ENCODE measurements at regions not wholly inside any gene's neighbourhood (a gene's known extent, or its start where the extent isn't known, plus 50 kb on each side); places are given as distances from the start of the nearest gene placed in this dataset.

DNA sequence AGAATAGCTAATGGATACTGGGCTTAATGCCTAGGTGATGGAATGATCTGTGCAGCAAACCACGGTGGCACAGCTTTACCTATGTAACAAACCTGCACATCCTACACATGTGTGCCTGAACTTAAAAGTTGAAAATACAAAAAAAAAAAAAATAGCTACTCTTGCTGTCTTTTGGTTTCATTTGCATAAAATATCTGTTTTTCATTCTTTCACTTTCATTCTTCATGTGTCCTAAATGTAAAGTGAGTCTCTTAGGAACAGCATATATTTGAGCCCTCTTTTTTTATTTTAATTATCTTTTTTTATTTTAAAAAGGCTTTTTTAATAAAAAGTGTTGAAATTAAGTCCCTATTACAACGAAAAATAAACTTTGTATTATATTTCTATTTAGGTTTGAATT is 836.1 kb upstream of the KCND2 start:
- no peak for DNase-seq (ENCODE audit: low read depth)

GRCh38 chr7:119438315-119438714 is 834.7 kb upstream of the KCND2 start:
- no peak for DNase-seq (ENCODE audit: low read depth)

DNA sequence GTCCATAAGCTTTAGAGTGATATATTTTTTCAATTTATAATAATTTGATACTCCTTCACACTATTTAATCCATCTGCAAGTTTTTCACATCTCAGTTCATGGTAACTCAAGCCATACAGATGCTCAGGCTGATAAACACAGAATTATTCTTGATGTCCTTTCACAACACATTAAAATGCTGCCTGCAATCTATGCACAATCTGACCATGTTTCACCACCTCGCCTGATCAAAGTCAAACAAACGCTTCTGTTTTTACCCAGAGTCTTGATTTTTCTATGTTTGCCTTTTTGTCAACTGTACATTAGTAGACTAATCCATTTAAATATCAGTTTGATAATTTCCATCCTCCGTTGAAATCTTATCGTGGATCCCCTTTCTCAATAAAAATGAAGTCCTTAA is 833.8 kb upstream of the KCND2 start:
- DNase-seq (ENCODE audit: low read depth), result no peak

GRCh38 chr7:119452401-119452800 is 820.6 kb upstream of the KCND2 start:
- no peak for DNase-seq (ENCODE audit: low read depth)

DNA sequence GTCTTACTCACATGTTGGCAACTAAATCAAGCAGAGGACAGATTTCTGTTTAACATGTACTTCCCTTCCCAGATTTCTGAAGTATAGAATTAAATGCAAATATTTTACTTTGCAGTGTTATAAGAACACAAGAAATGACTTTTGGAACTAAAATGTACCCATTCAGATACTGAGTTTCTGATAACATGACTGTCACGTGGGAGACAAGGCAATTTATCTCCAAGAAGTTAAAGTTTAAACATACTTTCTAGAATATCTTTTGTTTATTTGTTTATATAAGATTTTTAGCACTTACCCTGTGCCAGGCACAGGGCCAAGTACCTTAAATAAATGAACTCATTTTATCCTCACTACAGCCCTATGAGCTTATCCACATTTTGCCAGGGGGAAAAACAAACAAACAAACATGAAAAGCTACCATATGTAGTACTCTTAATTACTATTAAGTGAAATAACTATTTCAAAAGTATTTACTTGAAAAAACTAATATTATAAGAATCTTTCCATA is 807.1 kb upstream of the KCND2 start:
- DNase-seq (ENCODE audit: low read depth), result no peak

GRCh38 chr7:119472408-119473038 is 800.5 kb upstream of the KCND2 start:
- DNase-seq (ENCODE audit: low read depth), result no peak

- DNase-seq (ENCODE audit: low read depth), result peak; percentile 26
These were observed 790.8 kb upstream of the KCND2 start for GRCh38 chr7:119482209-119482608.

DNA sequence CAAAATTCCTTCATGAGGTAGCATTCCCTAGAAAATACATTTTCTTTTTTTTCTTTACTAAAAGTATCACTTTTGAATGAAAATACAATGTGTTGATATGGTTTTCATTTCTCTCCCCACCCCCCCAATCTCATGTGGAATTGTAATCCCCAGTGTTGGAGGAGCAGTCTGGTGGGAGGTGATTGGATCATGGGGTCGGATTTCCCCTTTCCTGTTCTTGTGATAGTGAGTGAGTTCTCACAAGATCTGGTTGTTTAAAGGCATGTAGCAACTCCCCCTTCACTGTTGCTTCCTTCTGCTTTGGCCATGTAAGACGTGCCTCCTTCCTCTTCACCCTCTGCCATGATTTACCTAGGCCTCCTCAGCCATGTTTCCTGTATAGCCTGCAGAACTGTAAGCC is 790.3 kb upstream of the KCND2 start:
- no peak for DNase-seq (ENCODE audit: low read depth)

DNA sequence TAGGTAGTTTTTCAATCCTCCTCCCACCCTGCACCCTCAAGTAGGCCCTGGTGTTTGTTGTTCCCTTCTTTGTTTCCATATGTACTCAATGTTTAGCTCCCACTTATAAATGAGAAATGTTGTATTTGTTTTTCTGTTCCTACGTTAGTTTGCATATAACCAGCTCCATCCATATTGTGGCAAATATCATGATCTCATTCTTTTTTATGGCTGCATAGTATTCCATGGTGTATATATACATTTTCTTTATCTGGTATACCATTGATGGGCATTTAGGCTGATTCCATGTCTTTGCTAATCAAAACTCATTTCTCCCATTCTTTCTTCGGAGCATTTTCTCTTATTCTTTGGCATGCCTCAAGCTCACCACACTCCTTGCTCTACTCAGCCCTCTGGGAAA is 789.6 kb upstream of the KCND2 start:
- DNase-seq (ENCODE audit: low read depth), result no peak

- peak; percentile 41 for DNase-seq (ENCODE audit: low read depth)
These were observed 758.6 kb upstream of the KCND2 start for GRCh38 chr7:119514326-119514725.

GRCh38 chr7:119515214-119515613 is 757.8 kb upstream of the KCND2 start:
- no peak for DNase-seq (ENCODE audit: low read depth)

DNA sequence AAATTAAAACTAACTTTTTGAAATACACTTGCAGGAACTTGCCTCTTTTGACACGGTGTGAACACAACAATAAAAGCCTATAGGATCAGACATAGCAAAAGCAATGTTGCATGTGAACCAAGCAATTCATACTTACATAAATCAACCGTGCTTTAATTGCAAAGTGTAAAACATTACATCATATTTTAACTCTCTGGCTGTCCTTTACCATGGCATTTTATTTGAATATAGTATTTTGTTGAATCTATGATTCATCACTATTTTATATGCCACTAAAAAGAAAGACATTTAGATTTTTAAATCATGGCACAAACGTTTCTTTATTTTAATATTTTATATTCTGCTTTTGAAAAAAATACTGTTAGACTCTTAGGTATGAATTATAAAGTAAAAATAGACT is 757.0 kb upstream of the KCND2 start:
- no peak for DNase-seq (ENCODE audit: low read depth)

- no peak for DNase-seq (ENCODE audit: low read depth)
These were observed 750.7 kb upstream of the KCND2 start for GRCh38 chr7:119522263-119522662.

GRCh38 chr7:119522698-119523097 is 750.3 kb upstream of the KCND2 start:
- no peak for DNase-seq (ENCODE audit: low read depth)

- DNase-seq (ENCODE audit: low read depth), result peak; percentile 22
These were observed 727.9 kb upstream of the KCND2 start for GRCh38 chr7:119545118-119545517.

DNA sequence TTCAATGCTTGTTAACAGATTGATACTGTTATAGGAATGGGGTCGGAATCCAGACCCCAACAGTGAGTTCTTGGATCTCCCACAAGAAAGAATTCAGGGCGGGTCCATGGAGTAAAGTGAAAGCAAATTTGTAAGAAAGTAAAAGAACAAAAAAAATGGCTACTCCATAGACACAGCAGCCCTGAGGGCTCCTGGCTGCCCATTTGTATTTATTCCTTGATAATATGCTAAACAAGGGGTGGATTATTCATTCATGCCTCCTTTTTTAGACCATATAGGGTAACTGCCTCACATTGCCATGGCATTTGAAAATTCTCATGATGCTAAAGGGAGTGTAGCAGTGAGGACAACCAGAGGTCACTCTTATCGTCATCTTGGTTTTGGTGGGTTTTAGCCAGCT is 717.2 kb upstream of the KCND2 start:
- DNase-seq (ENCODE audit: low read depth), result no peak

DNA sequence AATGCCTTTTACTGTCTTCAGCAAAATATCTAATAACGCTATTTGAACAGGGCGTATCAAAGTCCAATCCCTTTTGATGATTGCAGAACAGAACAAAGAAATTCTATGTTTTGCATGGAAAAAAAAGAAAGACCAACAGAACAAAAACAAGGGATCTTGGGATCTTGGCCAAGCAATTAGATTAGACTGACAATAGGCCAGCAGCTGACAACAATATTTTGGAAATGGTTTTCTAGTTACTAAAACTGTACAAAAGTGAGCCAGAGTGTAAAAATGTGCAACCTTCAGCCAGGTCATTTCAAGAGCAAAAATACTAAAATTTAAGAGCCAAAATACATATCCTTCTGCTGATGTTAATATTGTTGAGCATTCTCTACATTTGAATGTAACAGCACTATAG is 716.5 kb upstream of the KCND2 start:
- DNase-seq (ENCODE audit: low read depth), result no peak

GRCh38 chr7:119561751-119562150 is 711.2 kb upstream of the KCND2 start:
- no peak for DNase-seq (ENCODE audit: low read depth)

GRCh38 chr7:119562839-119563238 is 710.1 kb upstream of the KCND2 start:
- no peak for DNase-seq (ENCODE audit: low read depth)

DNA sequence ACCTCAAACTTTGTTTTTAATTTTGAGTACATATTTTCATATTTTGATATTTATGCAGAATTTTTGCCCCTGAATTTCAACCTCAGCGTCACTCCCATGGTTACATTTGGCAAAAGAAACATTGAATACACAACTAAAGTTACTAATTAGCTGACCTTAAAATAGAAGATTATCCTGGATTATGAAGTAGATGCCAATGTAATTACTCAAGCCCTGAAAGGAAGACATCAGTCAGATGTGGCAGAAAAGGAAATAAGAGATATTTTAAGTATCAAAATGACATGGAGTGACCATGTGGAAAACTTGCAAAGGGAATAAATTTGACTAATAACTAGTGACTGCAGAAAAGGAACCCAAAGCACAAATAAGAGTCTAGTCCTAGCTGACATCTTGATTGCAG is 701.3 kb upstream of the KCND2 start:
- DNase-seq (ENCODE audit: low read depth), result no peak

DNA sequence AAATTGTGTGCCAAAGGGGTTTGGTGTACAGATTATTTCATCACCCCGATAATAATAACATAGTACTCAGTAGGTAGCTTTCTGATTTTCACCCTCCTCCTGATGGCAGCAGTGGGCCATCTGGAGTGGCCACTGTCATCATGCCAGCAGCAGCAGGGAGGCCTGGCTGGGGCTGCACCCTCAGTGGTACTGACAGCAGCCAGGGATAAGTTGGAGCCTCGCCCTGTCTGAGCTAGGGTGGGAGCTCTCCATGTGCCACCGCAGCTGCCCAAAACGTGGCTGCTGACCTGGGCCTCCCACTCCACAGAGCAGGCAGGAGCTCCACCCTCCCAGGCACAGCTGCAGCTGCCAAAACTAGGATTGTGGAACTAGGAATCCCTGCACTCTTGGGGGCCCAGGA is 700.8 kb upstream of the KCND2 start:
- no peak for DNase-seq (ENCODE audit: low read depth)

DNA sequence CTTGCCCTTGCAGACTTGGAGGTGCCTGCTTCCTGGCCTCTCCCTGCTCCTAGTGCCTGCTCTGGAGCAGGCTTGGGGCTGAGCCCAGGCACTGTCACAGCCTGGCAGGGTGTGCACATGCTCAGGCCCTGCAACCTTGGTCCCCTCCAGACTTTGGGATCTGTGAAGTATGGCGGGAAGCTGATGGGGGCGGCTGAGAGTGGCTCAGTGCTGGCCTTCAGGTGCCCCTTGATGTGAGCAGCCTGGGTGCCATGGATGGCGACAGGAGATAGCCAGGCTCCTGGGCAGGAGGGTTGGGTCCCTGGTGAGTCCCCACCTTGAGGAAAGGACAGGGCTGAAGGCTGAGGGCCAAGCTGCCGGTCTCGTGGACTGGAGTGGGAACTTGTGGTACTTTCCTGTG is 700.4 kb upstream of the KCND2 start:
- no peak for DNase-seq (ENCODE audit: low read depth)

DNA sequence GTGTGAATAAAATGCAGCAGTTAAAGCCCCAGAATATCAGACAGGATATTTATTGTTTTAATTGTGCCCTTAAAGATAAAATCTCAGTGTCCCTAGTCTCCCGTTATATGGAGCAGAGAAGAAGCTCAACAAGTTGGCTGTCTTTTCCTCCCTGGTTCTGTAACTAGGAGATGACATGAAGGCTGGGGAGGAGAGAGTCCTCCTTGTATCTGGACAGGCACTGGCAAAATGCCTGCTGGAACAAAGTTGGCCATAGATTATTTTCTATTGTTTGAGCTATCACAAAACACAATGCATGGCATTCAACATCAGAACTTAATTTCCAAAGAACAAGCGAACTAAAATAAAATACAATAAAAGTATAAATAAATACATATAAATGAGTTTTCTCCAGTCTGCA is 694.9 kb upstream of the KCND2 start:
- no peak for DNase-seq (ENCODE audit: low read depth)

GRCh38 chr7:119594956-119595355 is 678.0 kb upstream of the KCND2 start:
- DNase-seq (ENCODE audit: low read depth), result no peak

DNA sequence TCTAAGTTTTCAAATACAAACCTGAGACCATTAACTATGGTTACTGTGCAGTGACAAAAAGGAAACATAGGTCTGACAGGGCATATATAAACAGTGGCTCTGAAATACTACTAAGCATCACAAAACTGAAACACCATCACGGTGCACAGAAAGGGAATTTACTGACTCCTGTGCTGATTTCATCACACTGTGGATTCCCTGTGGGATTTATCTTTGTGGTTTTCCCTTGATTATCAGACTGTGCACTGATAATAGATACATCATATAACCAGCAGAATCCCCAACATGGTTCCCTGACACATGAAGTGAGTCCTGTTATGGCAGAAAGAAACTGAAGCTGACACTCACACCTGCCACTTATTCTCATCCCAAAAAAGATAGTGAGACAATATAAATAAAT is 676.3 kb upstream of the KCND2 start:
- peak; percentile 66 for DNase-seq (ENCODE audit: low read depth)

Measured in amniotic epithelial cell (primary cell).